Gastroesophageal sphincter (tissue), 4 donors: ENCODE measurements at regions not wholly inside any gene's neighbourhood (a gene's known extent, or its start where the extent isn't known, plus 50 kb on each side); places are given as distances from the start of the nearest gene placed in this dataset.

Experiments
- ATAC-seq: fragments of 150-250 bp; one replicate; pipeline ENCODE4 v1.9.1; 2016; ENCODE audit warnings: mild to moderate bottlenecking, moderate library complexity
- H3K27ac ChIP-seq, 4 donors: fragments of 200-600 bp; sonication (generic) in 3 of 4; 1 replicate in 3 of 4; 2 replicates in 1 of 4; pipeline ENCODE4 v1.5.1; 2016 to 2019
- H3K27me3 ChIP-seq: fragments of 200-600 bp; sonication (generic); one replicate; pipeline ENCODE4 v1.5.1; 2019
- H3K36me3 ChIP-seq, 2 donors: fragments of 200-600 bp; sonication (generic); one replicate each; pipeline ENCODE4 v1.5.1; 2019; ENCODE audit warnings: control low read depth in 1 of 2
- H3K4me1 ChIP-seq, 3 donors: fragments of 200-600 bp; sonication (generic); 1 replicate in 2 of 3; 2 replicates in 1 of 3; pipeline ENCODE4 v1.5.1; 2016 to 2019; ENCODE audit warnings: control low read depth in 2 of 3
- H3K4me3 ChIP-seq, 2 donors: fragments of 200-600 bp; sonication (generic); one replicate each; pipeline ENCODE4 v1.5.1; 2019; ENCODE audit warnings: mild to moderate bottlenecking in 1 of 2, moderate library complexity in 1 of 2
- H3K9me3 ChIP-seq, 3 donors: fragments of 200-600 bp; sonication (generic); one replicate each; pipeline ENCODE4 v1.5.1; 2017 to 2019; ENCODE audit warnings: control low read depth in 2 of 3
- CTCF ChIP-seq, 4 experiments: fragments of 200-600 bp in 2 of 4; fragments of 450-650 bp in 2 of 4; sonication (generic) in 1 of 4; IDR thresholded peaks; one replicate each; pipeline ENCODE4 v1.5.1; 2017 to 2019; ENCODE audit warnings: antibody characterized with exemption in 4 of 4, mild to moderate bottlenecking in 2 of 4, moderate library complexity in 2 of 4
- EP300 ChIP-seq: sonication (generic); formaldehyde crosslinking; IDR thresholded peaks from one replicate; pipeline ENCODE4 v1.6.1; 2017; ENCODE audit warnings: antibody characterized with exemption, mild to moderate bottlenecking
- POLR2A ChIP-seq, 2 donors: fragments of 450-650 bp; IDR thresholded peaks; one replicate each; pipeline ENCODE4 v1.6.1; 2017; ENCODE audit warnings: antibody characterized with exemption in 2 of 2, mild to moderate bottlenecking in 2 of 2, moderate library complexity in 1 of 2
- POLR2AphosphoS5 ChIP-seq: sonication (generic); formaldehyde crosslinking; IDR thresholded peaks from one replicate; pipeline ENCODE4 v1.6.1; 2017; ENCODE audit warnings: antibody characterized with exemption
- WGBS, 2 donors: methylation state at CpG; one replicate each; pipeline ENCODE4 v1.1.5; 2018; ENCODE audit warnings: low coverage in 1 of 2; 5-methylcytosine and 5-hydroxymethylcytosine counted together

- Histone ChIP-seq H3K36me3 (no peaks in the 10 kb centered on the region), H3K4me3 (no peak overlapping the region), H3K9me3 (no peaks in the 10 kb centered on the region), H3K4me1 (peaks cover 13 to 54% (median 16%) of the 10 kb centered on the region in 3 donors), H3K27me3 (no peaks in the 10 kb centered on the region), H3K27ac (peak overlapping the region; percentile 62 to 81 (median 70))
- ATAC-seq, result no peak
- WGBS, 2 donors, result 21 to 36% methylated on average over 4 of the region's 4 CpGs
- TF ChIP-seq CTCF (IDR thresholded peaks at IDR 0.05) (no peak), POLR2AphosphoS5 (no peak), EP300 (no peak), POLR2A (IDR thresholded peaks at IDR 0.05) (no peak)
Measured at GRCh38 chr15:96262097-96262496, 68.4 kb upstream of the NR2F2 start.

- Histone ChIP-seq H3K36me3 (no peaks in the 10 kb centered on the region), H3K27ac (peak overlapping the region; percentile 62 to 81 (median 70)), H3K4me3 (no peak overlapping the region), H3K9me3 (no peaks in the 10 kb centered on the region), H3K4me1 (peaks cover 13 to 47% (median 16%) of the 10 kb centered on the region in 3 donors), H3K27me3 (no peaks in the 10 kb centered on the region)
- 39 to 73% methylated on average over 8 to 10 of the region's 10 CpGs for WGBS, 2 donors
- no peak for ATAC-seq
- TF ChIP-seq POLR2AphosphoS5, result peak; percentile 69
- TF ChIP-seq CTCF (IDR thresholded peaks at IDR 0.05), result no peak
Measured at GRCh38 chr15:96262549-96263489, 67.7 kb upstream of the NR2F2 start.

- Histone ChIP-seq H3K4me3 (no peak overlapping the region), H3K4me1 (peaks cover 13 to 46% (median 16%) of the 10 kb centered on the region in 3 donors), H3K36me3 (peaks cover 0 to 7% of the 10 kb centered on the region in 2 donors), H3K27ac (peak overlapping the region in 2 of 4 donors; percentile 4 to 76), H3K9me3 (no peaks in the 10 kb centered on the region), H3K27me3 (no peaks in the 10 kb centered on the region)
- peak; percentile 62 for ATAC-seq
- WGBS, 2 donors, result 88% methylated on average over 1 of the region's 1 CpG; no CpG with 5 or more reads in 1 of the 2 donors
- TF ChIP-seq POLR2AphosphoS5 (no peak), EP300 (no peak), POLR2A (IDR thresholded peaks at IDR 0.05) (no peak), CTCF (IDR thresholded peaks at IDR 0.05) (no peak)
Measured at GRCh38 chr15:96264351-96264798, 66.1 kb upstream of the NR2F2 start.

GRCh38 chr15:96264801-96265515, 65.5 kb upstream of the NR2F2 start:
- TF ChIP-seq POLR2AphosphoS5 (no peak), EP300 (no peak), POLR2A (IDR thresholded peaks at IDR 0.05) (no peak), CTCF (IDR thresholded peaks at IDR 0.05) (no peak)
- no peaks in the 10 kb centered on the region for H3K27me3 ChIP-seq
- 64 to 66% methylated on average over 8 of the region's 8 CpGs for WGBS, 2 donors
- no peak for ATAC-seq
- no peaks in the 10 kb centered on the region for H3K9me3 ChIP-seq
- H3K36me3 ChIP-seq, result peaks cover 0 to 12% of the 10 kb centered on the region in 2 donors
- no peak overlapping the region for H3K4me3 ChIP-seq
- H3K4me1 ChIP-seq, result peaks cover 13 to 46% (median 16%) of the 10 kb centered on the region in 3 donors
- H3K27ac ChIP-seq, result peak overlapping the region in 2 of 4 donors; percentile 4 to 76
